Coronary artery (tissue), 2 donors: ENCODE measurements at regions not wholly inside any gene's neighbourhood (a gene's known extent, or its start where the extent isn't known, plus 50 kb on each side); places are given as distances from the start of the nearest gene placed in this dataset.

Source experiments
- DNase-seq: peaks from one replicate; pipeline ENCODE4 v3.0.0-alpha.2; 2017; ENCODE audit warnings: low spot score
- H3K27ac ChIP-seq, 2 donors: fragments of 200-600 bp; sonication (generic); one replicate each; pipeline ENCODE4 v1.5.1; 2016 to 2019
- H3K4me3 ChIP-seq: fragments of 200-600 bp; sonication (generic); 2 replicates; pipeline ENCODE4 v1.5.1; 2016; ENCODE audit warnings: mild to moderate bottlenecking, moderate library complexity
- TF ChIP-seq, protein P1 (sequence below): fragments of 200-600 bp; sonication (generic); IDR thresholded peaks from one replicate; pipeline ENCODE4 v1.5.1; 2019; ENCODE audit warnings: antibody characterized with exemption

DNA sequence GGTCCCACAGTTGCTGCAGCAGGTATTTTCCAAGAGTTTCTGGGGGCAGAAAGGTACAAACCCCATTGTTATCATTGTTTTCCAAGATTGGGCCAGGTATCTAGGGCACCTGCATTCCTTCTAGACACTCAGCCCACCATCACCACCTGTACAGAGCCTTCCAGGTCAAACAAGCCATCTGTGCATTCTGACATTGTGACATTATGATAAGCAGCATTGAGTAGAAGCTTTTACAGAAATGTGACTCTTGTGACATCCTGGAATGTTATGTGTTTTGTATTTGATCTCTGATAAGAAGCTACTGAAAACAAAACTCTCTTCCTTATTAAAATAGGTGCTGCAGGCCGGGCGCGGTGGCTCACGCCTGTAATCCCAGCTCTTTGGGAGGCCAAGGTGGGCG is 128.1 kb upstream of the CCN2 start:
- DNase-seq: no peak
- TF ChIP-seq, protein P1, sequence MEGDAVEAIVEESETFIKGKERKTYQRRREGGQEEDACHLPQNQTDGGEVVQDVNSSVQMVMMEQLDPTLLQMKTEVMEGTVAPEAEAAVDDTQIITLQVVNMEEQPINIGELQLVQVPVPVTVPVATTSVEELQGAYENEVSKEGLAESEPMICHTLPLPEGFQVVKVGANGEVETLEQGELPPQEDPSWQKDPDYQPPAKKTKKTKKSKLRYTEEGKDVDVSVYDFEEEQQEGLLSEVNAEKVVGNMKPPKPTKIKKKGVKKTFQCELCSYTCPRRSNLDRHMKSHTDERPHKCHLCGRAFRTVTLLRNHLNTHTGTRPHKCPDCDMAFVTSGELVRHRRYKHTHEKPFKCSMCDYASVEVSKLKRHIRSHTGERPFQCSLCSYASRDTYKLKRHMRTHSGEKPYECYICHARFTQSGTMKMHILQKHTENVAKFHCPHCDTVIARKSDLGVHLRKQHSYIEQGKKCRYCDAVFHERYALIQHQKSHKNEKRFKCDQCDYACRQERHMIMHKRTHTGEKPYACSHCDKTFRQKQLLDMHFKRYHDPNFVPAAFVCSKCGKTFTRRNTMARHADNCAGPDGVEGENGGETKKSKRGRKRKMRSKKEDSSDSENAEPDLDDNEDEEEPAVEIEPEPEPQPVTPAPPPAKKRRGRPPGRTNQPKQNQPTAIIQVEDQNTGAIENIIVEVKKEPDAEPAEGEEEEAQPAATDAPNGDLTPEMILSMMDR: no peak
- Histone ChIP-seq H3K4me3 (no peak overlapping the region), H3K27ac (no peak overlapping the region)

- H3K27ac ChIP-seq: no peak overlapping the region
- TF ChIP-seq, protein P1: no peak
- no peak overlapping the region for H3K4me3 ChIP-seq
- no peak for DNase-seq
These were observed 125.3 kb upstream of the CCN2 start for GRCh38 chr6:132076452-132076851.

GRCh38 chr6:132072831-132073230 is 121.7 kb upstream of the CCN2 start:
- TF ChIP-seq, protein P1: no peak
- no peak for DNase-seq
- no peak overlapping the region for H3K4me3 ChIP-seq
- H3K27ac ChIP-seq: no peak overlapping the region

DNA sequence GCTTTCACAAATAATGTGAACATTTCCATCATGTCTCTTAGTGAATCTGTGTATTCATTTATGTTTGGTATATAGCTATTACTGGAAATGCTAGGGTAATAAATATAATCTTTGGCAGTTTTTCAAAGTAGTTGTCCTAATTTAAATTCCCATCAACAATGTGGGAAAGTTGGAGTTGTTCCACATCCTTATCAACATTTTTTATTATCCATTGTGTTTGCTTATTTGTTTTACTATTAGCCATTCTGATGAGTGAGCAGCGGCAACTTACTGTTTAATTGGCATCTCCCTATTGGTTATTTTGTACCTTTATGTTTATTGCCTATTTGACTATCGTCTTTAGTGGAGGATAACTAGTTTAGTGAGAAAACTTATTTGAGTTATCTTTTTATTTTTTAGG is 121.1 kb upstream of the CCN2 start:
- no peak for DNase-seq
- H3K4me3 ChIP-seq: no peak overlapping the region

DNA sequence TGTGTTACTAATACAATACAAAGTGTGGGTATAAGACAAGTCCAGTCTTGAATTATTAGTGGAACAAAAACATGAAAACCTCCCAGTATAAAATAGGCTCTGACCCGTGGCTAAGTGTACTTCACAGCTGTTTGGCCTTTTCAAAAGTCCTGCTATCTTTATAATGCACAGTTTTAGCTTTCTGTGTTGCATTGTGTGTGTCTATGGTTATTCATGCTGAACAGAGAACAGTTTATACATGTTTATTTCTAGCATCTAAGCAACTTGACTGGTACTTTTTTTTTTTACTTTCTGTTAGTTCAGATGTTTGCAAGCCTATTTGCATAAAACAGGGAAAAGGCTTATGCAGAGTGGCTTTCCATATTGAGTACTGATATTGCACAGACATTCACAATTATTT is 119.2 kb upstream of the CCN2 start:
- H3K27ac ChIP-seq: no peak overlapping the region
- no peak overlapping the region for H3K4me3 ChIP-seq
- TF ChIP-seq, protein P1: no peak
- no peak for DNase-seq

More for the DNA sequence above, 121.1 kb upstream of the CCN2 start:
- TF ChIP-seq, protein P1: no peak
- H3K27ac ChIP-seq: no peak overlapping the region

DNA sequence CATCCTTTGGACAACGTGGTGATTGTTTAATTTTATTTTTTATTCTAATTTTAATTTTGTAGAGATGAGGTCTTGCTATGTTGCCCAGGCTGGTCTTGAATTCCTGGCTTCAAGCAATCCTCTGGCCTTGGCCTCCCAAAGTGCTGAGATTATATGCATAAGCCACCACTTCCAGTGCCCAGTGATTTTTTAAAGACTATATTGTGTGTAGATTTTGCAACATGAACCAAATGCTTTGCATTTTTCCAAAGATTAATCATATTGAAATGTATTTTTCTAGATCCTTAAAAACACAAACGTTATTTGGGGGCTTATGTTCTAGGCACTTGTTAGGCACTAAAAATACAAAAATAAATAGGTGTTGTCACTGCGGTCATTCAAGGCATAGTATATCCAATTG is 117.6 kb upstream of the CCN2 start:
- H3K4me3 ChIP-seq: no peak overlapping the region
- DNase-seq: no peak
- TF ChIP-seq, protein P1: no peak
- no peak overlapping the region for H3K27ac ChIP-seq

- Histone ChIP-seq H3K4me3 (no peak overlapping the region), H3K27ac (no peak overlapping the region)
- DNase-seq: no peak
- TF ChIP-seq, protein P1: no peak
These were observed 116.1 kb upstream of the CCN2 start for GRCh38 chr6:132067286-132067685.
